ENCODE measurements at regions not wholly inside any gene's neighbourhood (a gene's known extent, or its start where the extent isn't known, plus 50 kb on each side); places are given as distances from the start of the nearest gene placed in this dataset.

DNA sequence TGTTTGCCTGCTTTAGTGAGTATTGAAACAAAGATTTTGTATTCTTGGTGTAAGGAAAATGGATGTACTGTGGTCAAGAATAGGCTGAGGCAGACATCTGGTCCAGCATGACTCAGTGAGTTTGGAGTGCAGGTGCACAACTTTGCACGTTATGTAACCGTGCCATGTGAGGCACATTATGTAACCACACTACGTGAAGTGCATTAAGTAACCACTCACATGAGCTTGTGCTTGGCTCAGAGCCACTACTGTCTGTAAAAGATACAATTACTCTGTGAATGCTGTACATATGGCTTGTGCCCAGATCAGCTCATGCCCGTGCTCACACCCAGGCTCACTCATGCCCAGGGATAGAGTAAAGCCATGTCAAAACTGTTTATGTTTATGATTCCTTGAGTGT lies 216.8 kb downstream of the CTH start:
- DNase-seq (ENCODE audit: low read depth): peak; percentile 68
- TF ChIP-seq, protein P1, sequence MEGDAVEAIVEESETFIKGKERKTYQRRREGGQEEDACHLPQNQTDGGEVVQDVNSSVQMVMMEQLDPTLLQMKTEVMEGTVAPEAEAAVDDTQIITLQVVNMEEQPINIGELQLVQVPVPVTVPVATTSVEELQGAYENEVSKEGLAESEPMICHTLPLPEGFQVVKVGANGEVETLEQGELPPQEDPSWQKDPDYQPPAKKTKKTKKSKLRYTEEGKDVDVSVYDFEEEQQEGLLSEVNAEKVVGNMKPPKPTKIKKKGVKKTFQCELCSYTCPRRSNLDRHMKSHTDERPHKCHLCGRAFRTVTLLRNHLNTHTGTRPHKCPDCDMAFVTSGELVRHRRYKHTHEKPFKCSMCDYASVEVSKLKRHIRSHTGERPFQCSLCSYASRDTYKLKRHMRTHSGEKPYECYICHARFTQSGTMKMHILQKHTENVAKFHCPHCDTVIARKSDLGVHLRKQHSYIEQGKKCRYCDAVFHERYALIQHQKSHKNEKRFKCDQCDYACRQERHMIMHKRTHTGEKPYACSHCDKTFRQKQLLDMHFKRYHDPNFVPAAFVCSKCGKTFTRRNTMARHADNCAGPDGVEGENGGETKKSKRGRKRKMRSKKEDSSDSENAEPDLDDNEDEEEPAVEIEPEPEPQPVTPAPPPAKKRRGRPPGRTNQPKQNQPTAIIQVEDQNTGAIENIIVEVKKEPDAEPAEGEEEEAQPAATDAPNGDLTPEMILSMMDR (IDR thresholded peaks at IDR 0.05; ENCODE audit: insufficient read depth, low read depth, low read length, missing control alignments): no peak
- H3K4me3 ChIP-seq (ENCODE audit: low read length): no peak overlapping the region

DNA sequence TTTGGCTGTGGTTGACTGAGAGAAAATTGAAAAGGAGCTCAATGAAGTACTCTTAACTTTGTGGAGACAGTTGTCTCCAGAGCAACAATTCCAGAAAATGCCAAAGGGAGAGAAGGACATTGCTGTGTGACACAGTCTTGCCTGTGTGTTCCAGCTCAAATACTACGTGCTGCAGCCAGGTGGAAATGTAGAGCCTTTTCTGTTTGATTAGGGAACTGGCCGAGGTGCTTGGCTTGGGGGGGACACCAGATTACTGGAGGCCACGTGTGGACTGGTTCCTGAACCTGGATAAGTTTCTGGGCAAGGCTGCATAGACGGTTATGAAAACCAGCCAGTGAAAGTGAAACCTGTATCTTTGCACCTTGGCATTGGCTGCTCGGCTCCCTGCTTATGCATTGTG lies 217.9 kb downstream of the CTH start:
- H3K4me3 ChIP-seq (ENCODE audit: low read length): no peak overlapping the region
- TF ChIP-seq, protein P1 (IDR thresholded peaks at IDR 0.05; ENCODE audit: insufficient read depth, low read depth, low read length, missing control alignments): no peak
- DNase-seq (ENCODE audit: low read depth): no peak

- DNase-seq (ENCODE audit: low read depth): no peak
- TF ChIP-seq, protein P1 (IDR thresholded peaks at IDR 0.05; ENCODE audit: insufficient read depth, low read depth, low read length, missing control alignments): no peak
- no peak overlapping the region for H3K4me3 ChIP-seq (ENCODE audit: low read length)
Measured at GRCh38 chr1:70633004-70633403, 221.9 kb downstream of the CTH start.

- TF ChIP-seq, protein P1 (IDR thresholded peaks at IDR 0.05; ENCODE audit: insufficient read depth, low read depth, low read length, missing control alignments): no peak
- DNase-seq (ENCODE audit: low read depth): no peak
- no peak overlapping the region for H3K4me3 ChIP-seq (ENCODE audit: low read length)
Measured at GRCh38 chr1:70635868-70636267, 224.8 kb downstream of the CTH start.

GRCh38 chr1:70641868-70642267 lies 230.8 kb downstream of the CTH start:
- no peak for DNase-seq (ENCODE audit: low read depth)
- TF ChIP-seq, protein P1 (IDR thresholded peaks at IDR 0.05; ENCODE audit: insufficient read depth, low read depth, low read length, missing control alignments): no peak
- H3K4me3 ChIP-seq (ENCODE audit: low read length): no peak overlapping the region

DNA sequence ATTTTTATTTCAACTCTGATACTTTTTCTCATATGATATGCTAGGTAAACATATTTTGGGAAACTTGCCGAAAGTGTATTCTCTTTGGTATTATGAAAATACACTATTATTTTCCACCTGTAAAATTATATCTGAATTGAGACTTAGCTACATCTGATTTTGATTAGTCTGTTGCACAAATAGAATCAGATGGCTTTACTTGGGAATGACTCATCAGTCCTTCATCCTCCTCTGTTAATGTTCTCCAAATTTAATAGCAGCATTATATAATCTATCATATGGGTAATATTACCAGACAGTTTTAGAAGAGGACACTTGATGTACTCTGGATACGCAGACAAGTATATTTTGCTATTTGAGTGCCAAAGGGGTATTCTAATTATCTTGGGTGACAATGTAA lies 245.3 kb downstream of the CTH start:
- H3K4me3 ChIP-seq (ENCODE audit: low read length): no peak overlapping the region
- TF ChIP-seq, protein P1 (IDR thresholded peaks at IDR 0.05; ENCODE audit: insufficient read depth, low read depth, low read length, missing control alignments): no peak
- no peak for DNase-seq (ENCODE audit: low read depth)

GRCh38 chr1:70659891-70660290 lies 248.8 kb downstream of the CTH start:
- no peak for DNase-seq (ENCODE audit: low read depth)
- no peak overlapping the region for H3K4me3 ChIP-seq (ENCODE audit: low read length)
- TF ChIP-seq, protein P1 (IDR thresholded peaks at IDR 0.05; ENCODE audit: insufficient read depth, low read depth, low read length, missing control alignments): no peak
